SU-DHL-6 (cell line): ENCODE measurements at regions not wholly inside any gene's neighbourhood (a gene's known extent, or its start where the extent isn't known, plus 50 kb on each side); places are given as distances from the start of the nearest gene placed in this dataset.

Experiments
- EZH2phosphoT487 ChIP-seq: fragments of 200-600 bp; sonication (generic), shearing (Covaris generic); conservative IDR thresholded peaks from 2 replicates; pipeline ENCODE4 v1.6.1; 2018; ENCODE audit warnings: mild to moderate bottlenecking, antibody characterized with exemption, low read length, moderate library complexity, mixed read lengths
- TF ChIP-seq, protein P1 (sequence below): fragments of 200-600 bp; sonication (generic); IDR thresholded peaks from one replicate; pipeline ENCODE4 v1.5.1; 2017; ENCODE audit warnings: antibody characterized with exemption, mild to moderate bottlenecking, low read length, moderate library complexity; ENCODE audit not compliant: insufficient read depth, poor library complexity, severe bottlenecking

DNA sequence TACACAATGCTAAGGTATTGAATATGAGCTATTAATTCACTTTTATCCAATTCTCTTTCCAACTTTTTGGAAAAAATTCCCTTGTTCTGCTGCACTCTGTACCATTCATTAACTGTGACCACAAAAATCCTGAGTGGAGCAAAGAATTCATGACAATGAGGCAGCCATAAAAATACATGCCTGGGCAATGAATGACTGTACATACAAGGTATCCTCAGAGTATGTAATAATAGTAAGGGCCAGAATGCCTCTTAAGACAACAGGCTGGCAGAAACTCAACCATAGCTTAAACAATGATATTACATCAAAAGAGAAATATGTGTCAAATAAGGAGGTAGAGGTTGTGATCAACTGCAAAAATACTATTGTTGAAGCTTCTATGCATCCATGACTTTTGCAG is 74.7 kb upstream of the CA10 start:
- TF ChIP-seq EZH2phosphoT487 = no peak
- TF ChIP-seq, protein P1, sequence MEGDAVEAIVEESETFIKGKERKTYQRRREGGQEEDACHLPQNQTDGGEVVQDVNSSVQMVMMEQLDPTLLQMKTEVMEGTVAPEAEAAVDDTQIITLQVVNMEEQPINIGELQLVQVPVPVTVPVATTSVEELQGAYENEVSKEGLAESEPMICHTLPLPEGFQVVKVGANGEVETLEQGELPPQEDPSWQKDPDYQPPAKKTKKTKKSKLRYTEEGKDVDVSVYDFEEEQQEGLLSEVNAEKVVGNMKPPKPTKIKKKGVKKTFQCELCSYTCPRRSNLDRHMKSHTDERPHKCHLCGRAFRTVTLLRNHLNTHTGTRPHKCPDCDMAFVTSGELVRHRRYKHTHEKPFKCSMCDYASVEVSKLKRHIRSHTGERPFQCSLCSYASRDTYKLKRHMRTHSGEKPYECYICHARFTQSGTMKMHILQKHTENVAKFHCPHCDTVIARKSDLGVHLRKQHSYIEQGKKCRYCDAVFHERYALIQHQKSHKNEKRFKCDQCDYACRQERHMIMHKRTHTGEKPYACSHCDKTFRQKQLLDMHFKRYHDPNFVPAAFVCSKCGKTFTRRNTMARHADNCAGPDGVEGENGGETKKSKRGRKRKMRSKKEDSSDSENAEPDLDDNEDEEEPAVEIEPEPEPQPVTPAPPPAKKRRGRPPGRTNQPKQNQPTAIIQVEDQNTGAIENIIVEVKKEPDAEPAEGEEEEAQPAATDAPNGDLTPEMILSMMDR = no peak
